Stimulated activated CD4-positive, alpha-beta T cell treated with anti-CD3 and anti-CD28 coated beads, Interleukin-15, amount 100 ng/mL, for 24 hours (primary cell): ENCODE measurements at regions not wholly inside any gene's neighbourhood (a gene's known extent, or its start where the extent isn't known, plus 50 kb on each side); places are given as distances from the start of the nearest gene placed in this dataset.
A peak's percentile ranks its signal among the peaks of the same experiment; 100 is the strongest.
"Not testable (repeated sequence)": the region's sequence is repeated elsewhere in the genome, so short reads cannot be mapped to it uniquely, and the experiment has no call there.

Experiments
- DNase-seq: peaks from one replicate; pipeline ENCODE4 v3.0.0-alpha.2; 2020

- no peak for DNase-seq
These were observed 161.6 kb downstream of the BRMS1L start for GRCh38 chr14:35987731-35988130.

- no peak for DNase-seq
These were observed 160.1 kb downstream of the BRMS1L start for GRCh38 chr14:35986219-35986573.

GRCh38 chr14:35985474-35986218, 159.5 kb downstream of the BRMS1L start:
- DNase-seq, result no peak

GRCh38 chr14:35979531-35979930, 153.4 kb downstream of the BRMS1L start:
- no peak for DNase-seq

- no peak for DNase-seq
These were observed 152.4 kb downstream of the BRMS1L start for GRCh38 chr14:35978561-35978960.

- DNase-seq, result no peak
These were observed 149.7 kb downstream of the BRMS1L start for GRCh38 chr14:35975814-35976213.

GRCh38 chr14:35973770-35974169, 147.6 kb downstream of the BRMS1L start:
- no peak for DNase-seq

GRCh38 chr14:35971965-35972630, 146.0 kb downstream of the BRMS1L start:
- DNase-seq, result no peak

- no peak for DNase-seq
These were observed 143.2 kb downstream of the BRMS1L start for GRCh38 chr14:35969310-35969709.

GRCh38 chr14:35965400-35965799, 139.3 kb downstream of the BRMS1L start:
- DNase-seq, result no peak

- no peak for DNase-seq
These were observed 138.7 kb downstream of the BRMS1L start for GRCh38 chr14:35964697-35965286.

- DNase-seq, result no peak
These were observed 137.1 kb downstream of the BRMS1L start for GRCh38 chr14:35963209-35963608.

GRCh38 chr14:35961697-35962274, 135.6 kb downstream of the BRMS1L start:
- no peak for DNase-seq

- no peak for DNase-seq
These were observed 133.7 kb downstream of the BRMS1L start for GRCh38 chr14:35959835-35960234.

- no peak for DNase-seq
These were observed 132.4 kb downstream of the BRMS1L start for GRCh38 chr14:35958499-35958898.

GRCh38 chr14:35956376-35957085, 130.4 kb downstream of the BRMS1L start:
- DNase-seq, result no peak

- DNase-seq, result no peak
These were observed 126.4 kb downstream of the BRMS1L start for GRCh38 chr14:35952584-35952983.

GRCh38 chr14:35949920-35950513, 123.9 kb downstream of the BRMS1L start:
- no peak for DNase-seq

GRCh38 chr14:35947983-35948382, 121.8 kb downstream of the BRMS1L start:
- DNase-seq, result not testable (repeated sequence)

- DNase-seq, result peak; percentile 39
These were observed 118.7 kb downstream of the BRMS1L start for GRCh38 chr14:35944847-35945246.

- DNase-seq, result no peak
These were observed 114.2 kb downstream of the BRMS1L start for GRCh38 chr14:35940291-35940690.

- no peak for DNase-seq
These were observed 112.6 kb downstream of the BRMS1L start for GRCh38 chr14:35938770-35939169.

GRCh38 chr14:35934499-35934898, 108.4 kb downstream of the BRMS1L start:
- no peak for DNase-seq
